H9 (cell line): ENCODE measurements at regions not wholly inside any gene's neighbourhood (a gene's known extent, or its start where the extent isn't known, plus 50 kb on each side); places are given as distances from the start of the nearest gene placed in this dataset.

Experiments
- DNase-seq: peaks from one replicate; pipeline ENCODE4 v3.0.0-alpha.2; 2017
- H2AFZ ChIP-seq: one replicate; pipeline ENCODE4 v1.6.1; 2013; ENCODE audit warnings: mild to moderate bottlenecking, low read length, control low read depth, moderate library complexity
- H2AK5ac ChIP-seq: 2 replicates; pipeline ENCODE4 v1.6.1; 2013; ENCODE audit warnings: low read length, control low read depth, mixed read lengths; ENCODE audit not compliant: insufficient read length
- H2BK120ac ChIP-seq: one replicate; pipeline ENCODE4 v1.6.1; 2013; ENCODE audit warnings: low read depth, mild to moderate bottlenecking, low read length, control low read depth, inconsistent platforms; ENCODE audit not compliant: poor library complexity, severe bottlenecking
- H2BK12ac ChIP-seq: 2 replicates; pipeline ENCODE4 v1.6.1; 2013; ENCODE audit warnings: low read length, control low read depth, mixed read lengths, low read depth; ENCODE audit not compliant: insufficient read length
- H2BK15ac ChIP-seq: 2 replicates; pipeline ENCODE4 v1.6.1; 2013; ENCODE audit warnings: low read depth, low read length, control low read depth
- H2BK20ac ChIP-seq: one replicate; pipeline ENCODE4 v1.6.1; 2013; ENCODE audit warnings: low read depth, mild to moderate bottlenecking, low read length, control low read depth, inconsistent platforms; ENCODE audit not compliant: poor library complexity, severe bottlenecking
- H2BK5ac ChIP-seq: 2 replicates; pipeline ENCODE4 v1.6.1; 2013; ENCODE audit warnings: low read length, control low read depth, mixed read lengths; ENCODE audit not compliant: insufficient read length
- H3K14ac ChIP-seq: 2 replicates; pipeline ENCODE4 v1.6.1; 2013; ENCODE audit warnings: low read length, control low read depth; ENCODE audit not compliant: insufficient read depth
- H3K18ac ChIP-seq: 2 replicates; pipeline ENCODE4 v1.6.1; 2013; ENCODE audit warnings: low read depth, mild to moderate bottlenecking, mixed read lengths, low read length, control low read depth; ENCODE audit not compliant: insufficient read length
- H3K23ac ChIP-seq: 2 replicates; pipeline ENCODE4 v1.6.1; 2013; ENCODE audit warnings: low read length, control low read depth, mixed read lengths, low read depth; ENCODE audit not compliant: insufficient read length
- H3K23me2 ChIP-seq: 2 replicates; pipeline ENCODE4 v1.6.1; 2013; ENCODE audit warnings: low read depth, mild to moderate bottlenecking, mixed read lengths, low read length, control low read depth; ENCODE audit not compliant: insufficient read length, poor library complexity, severe bottlenecking
- H3K27ac ChIP-seq: 2 replicates; pipeline ENCODE4 v1.5.1; 2013; ENCODE audit warnings: low read length, control low read depth, mixed read lengths, low read depth; ENCODE audit not compliant: insufficient read length
- H3K27me3 ChIP-seq: 2 replicates; pipeline ENCODE4 v1.6.1; 2013; ENCODE audit warnings: low read length, control low read depth, inconsistent platforms; ENCODE audit not compliant: insufficient read depth
- H3K4ac ChIP-seq: 2 replicates; pipeline ENCODE4 v1.6.1; 2013; ENCODE audit warnings: low read depth, mild to moderate bottlenecking, control low read depth, inconsistent platforms, low read length, moderate library complexity
- H3K4me1 ChIP-seq: 2 replicates; pipeline ENCODE4 v1.6.1; 2013; ENCODE audit warnings: low read length, control low read depth, inconsistent platforms; ENCODE audit not compliant: insufficient read depth
- H3K4me2 ChIP-seq: 2 replicates; pipeline ENCODE4 v1.6.1; 2013; ENCODE audit warnings: low read length, control low read depth, mixed read lengths; ENCODE audit not compliant: insufficient read length, insufficient read depth
- H3K56ac ChIP-seq: 2 replicates; pipeline ENCODE4 v1.6.1; 2013; ENCODE audit warnings: low read depth, mild to moderate bottlenecking, mixed read lengths, low read length, control low read depth; ENCODE audit not compliant: insufficient read length
- H3K79me1 ChIP-seq: 2 replicates; pipeline ENCODE4 v1.6.1; 2013; ENCODE audit warnings: low read depth, mild to moderate bottlenecking, moderate library complexity, low read length, control low read depth, inconsistent platforms; ENCODE audit not compliant: insufficient read depth, poor library complexity, severe bottlenecking
- H3K79me2 ChIP-seq: 2 replicates; pipeline ENCODE4 v1.6.1; 2013; ENCODE audit warnings: low read length, control low read depth, inconsistent platforms; ENCODE audit not compliant: insufficient read depth
- H3K9ac ChIP-seq: 2 replicates; pipeline ENCODE4 v1.6.1; 2013; ENCODE audit warnings: low read length, control low read depth, mixed read lengths; ENCODE audit not compliant: insufficient read length; ENCODE audit errors: extremely low read depth
- H3K9me3 ChIP-seq: one replicate; pipeline ENCODE4 v1.6.1; 2013; ENCODE audit warnings: low read depth, low read length, inconsistent platforms; ENCODE audit not compliant: control insufficient read depth
- H3T11ph ChIP-seq: one replicate; pipeline ENCODE4 v1.6.1; 2013; ENCODE audit warnings: mild to moderate bottlenecking, low read length, control low read depth, inconsistent platforms
- H4K20me1 ChIP-seq: one replicate; pipeline ENCODE4 v1.6.1; 2013; ENCODE audit not compliant: control insufficient read depth, insufficient read length, insufficient read depth
- H4K5ac ChIP-seq: 2 replicates; pipeline ENCODE4 v1.6.1; 2013; ENCODE audit warnings: low read depth, mild to moderate bottlenecking, mixed read lengths, low read length, control low read depth; ENCODE audit not compliant: insufficient read length
- H4K8ac ChIP-seq: replicated peaks from 2 replicates; pipeline ENCODE4 v1.6.1; 2013; ENCODE audit warnings: low read length, control low read depth, mixed read lengths, low read depth; ENCODE audit not compliant: insufficient read length
- H4K91ac ChIP-seq: 2 replicates; pipeline ENCODE4 v1.6.1; 2013; ENCODE audit warnings: low read depth, mild to moderate bottlenecking, moderate library complexity, mixed read lengths, low read length, control low read depth; ENCODE audit not compliant: insufficient read length
- H3K27ac Mint-ChIP-seq, 3 experiments: 2 replicates in 2 of 3; 3 replicates in 1 of 3; pipeline ENCODE4 v1.8.0; 2020 to 2021; ENCODE audit warnings: mixed read lengths in 3 of 3, mild to moderate bottlenecking in 1 of 3, moderate library complexity in 1 of 3
- H3K27me3 Mint-ChIP-seq: 2 replicates; pipeline ENCODE4 v1.8.0; 2021; ENCODE audit warnings: low read depth, mild to moderate bottlenecking, moderate library complexity, mixed read lengths
- H3K36me3 Mint-ChIP-seq, 3 experiments: 2 replicates in 2 of 3; 3 replicates in 1 of 3; pipeline ENCODE4 v1.8.0; 2020 to 2021; ENCODE audit warnings: low read depth in 3 of 3, mixed read lengths in 3 of 3; ENCODE audit not compliant: insufficient read depth in 1 of 3
- H3K4me1 Mint-ChIP-seq, 2 experiments: 2 replicates each; pipeline ENCODE4 v1.8.0; 2020; ENCODE audit warnings: mixed read lengths in 2 of 2
- H3K4me3 Mint-ChIP-seq, 2 experiments: 2 replicates in 1 of 2; 3 replicates in 1 of 2; pipeline ENCODE4 v1.8.0; 2020 to 2021; ENCODE audit warnings: mild to moderate bottlenecking in 2 of 2, mixed read lengths in 2 of 2, moderate library complexity in 1 of 2
- H3K9me3 Mint-ChIP-seq, 2 experiments: 2 replicates in 1 of 2; 3 replicates in 1 of 2; pipeline ENCODE4 v1.8.0; 2020; ENCODE audit warnings: mild to moderate bottlenecking in 2 of 2, mixed read lengths in 2 of 2, moderate library complexity in 1 of 2
- WGBS: extraction: QIAGEN DNeasy Blood & Tissue Kit; methylation state at CpG from one replicate; pipeline ENCODE4 v1.1.7; 2013; ENCODE audit warnings: missing lambda C conversion rate, low lambda C conversion rate, mixed read lengths; ENCODE audit not compliant: insufficient read length; ENCODE audit errors: extremely low coverage; 5-methylcytosine and 5-hydroxymethylcytosine counted together
- TF ChIP-seq, protein P1 (sequence below): fragments of 200-600 bp; sonication (generic); conservative IDR thresholded peaks from 3 replicates; pipeline ENCODE4 v1.8.0; 2021; ENCODE audit warnings: antibody characterized with exemption, mild to moderate bottlenecking

GRCh38 chr3:5296362-5296761 is 108.9 kb downstream of the EDEM1 start:
- Histone ChIP-seq H3K9ac (no peak overlapping the region), H2BK15ac (no peak overlapping the region), H3T11ph (no peak overlapping the region), H3K4me2 (no peak overlapping the region), H2AFZ (no peak overlapping the region), H4K5ac (no peak overlapping the region), H3K23me2 (no peaks in the 10 kb centered on the region), H4K91ac (no peak overlapping the region), H3K14ac (no peak overlapping the region), H2BK120ac (no peak overlapping the region), H3K4me1 (no peaks in the 10 kb centered on the region), H2AK5ac (no peak overlapping the region), H2BK5ac (no peak overlapping the region), H4K8ac (no peak overlapping the region), H3K18ac (no peak overlapping the region), H3K56ac (no peak overlapping the region), H3K9me3 (no peaks in the 10 kb centered on the region), H3K4ac (no peak overlapping the region), H3K79me1 (no peaks in the 10 kb centered on the region), H3K27ac (no peak overlapping the region), H4K20me1 (no peaks in the 10 kb centered on the region), H3K79me2 (no peaks in the 10 kb centered on the region), H2BK12ac (no peak overlapping the region), H3K27me3 (no peaks in the 10 kb centered on the region), H2BK20ac (no peak overlapping the region), H3K23ac (no peak overlapping the region)
- TF ChIP-seq, protein P1, sequence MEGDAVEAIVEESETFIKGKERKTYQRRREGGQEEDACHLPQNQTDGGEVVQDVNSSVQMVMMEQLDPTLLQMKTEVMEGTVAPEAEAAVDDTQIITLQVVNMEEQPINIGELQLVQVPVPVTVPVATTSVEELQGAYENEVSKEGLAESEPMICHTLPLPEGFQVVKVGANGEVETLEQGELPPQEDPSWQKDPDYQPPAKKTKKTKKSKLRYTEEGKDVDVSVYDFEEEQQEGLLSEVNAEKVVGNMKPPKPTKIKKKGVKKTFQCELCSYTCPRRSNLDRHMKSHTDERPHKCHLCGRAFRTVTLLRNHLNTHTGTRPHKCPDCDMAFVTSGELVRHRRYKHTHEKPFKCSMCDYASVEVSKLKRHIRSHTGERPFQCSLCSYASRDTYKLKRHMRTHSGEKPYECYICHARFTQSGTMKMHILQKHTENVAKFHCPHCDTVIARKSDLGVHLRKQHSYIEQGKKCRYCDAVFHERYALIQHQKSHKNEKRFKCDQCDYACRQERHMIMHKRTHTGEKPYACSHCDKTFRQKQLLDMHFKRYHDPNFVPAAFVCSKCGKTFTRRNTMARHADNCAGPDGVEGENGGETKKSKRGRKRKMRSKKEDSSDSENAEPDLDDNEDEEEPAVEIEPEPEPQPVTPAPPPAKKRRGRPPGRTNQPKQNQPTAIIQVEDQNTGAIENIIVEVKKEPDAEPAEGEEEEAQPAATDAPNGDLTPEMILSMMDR: no peak
- WGBS: no CpG with 5 or more reads among the region's 2 CpGs
- Mint-ChIP-seq H3K36me3 (no peaks in the 10 kb centered on the region), H3K4me3 (no peak overlapping the region), H3K27ac (no peak overlapping the region), H3K4me1 (peaks cover 4 to 9% of the 10 kb centered on the region in 2 experiments; a peak in 2 of 4 replicates), H3K27me3 (no peaks in the 10 kb centered on the region), H3K9me3 (no peaks in the 10 kb centered on the region)
- no peak for DNase-seq
